ENCODE measurements at regions not wholly inside any gene's neighbourhood (a gene's known extent, or its start where the extent isn't known, plus 50 kb on each side); places are given as distances from the start of the nearest gene placed in this dataset.

DNA sequence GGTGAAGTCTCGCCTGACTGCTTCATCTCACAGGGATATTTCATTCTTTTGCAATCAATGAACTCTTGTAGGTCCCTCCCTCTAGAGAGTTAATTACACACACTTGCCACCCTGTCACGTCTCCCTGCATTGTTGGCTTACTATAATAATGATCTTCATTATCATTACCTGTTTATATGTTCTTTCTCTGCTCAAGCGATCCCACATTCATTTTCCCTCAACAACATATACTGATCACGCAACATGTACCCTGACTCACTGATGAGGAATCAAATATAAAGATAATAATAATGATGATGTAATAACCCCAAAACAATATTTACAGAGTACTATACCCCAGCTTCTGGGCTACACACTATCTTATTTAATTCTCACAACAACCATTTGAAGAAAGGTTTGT, 88.5 kb downstream of the FEM1C start:
- TF ChIP-seq POLR2A (IDR thresholded peaks at IDR 0.05) = no peak
- no peak for TF ChIP-seq POLR2AphosphoS5 (IDR thresholded peaks at IDR 0.05)
- TF ChIP-seq, protein P1, sequence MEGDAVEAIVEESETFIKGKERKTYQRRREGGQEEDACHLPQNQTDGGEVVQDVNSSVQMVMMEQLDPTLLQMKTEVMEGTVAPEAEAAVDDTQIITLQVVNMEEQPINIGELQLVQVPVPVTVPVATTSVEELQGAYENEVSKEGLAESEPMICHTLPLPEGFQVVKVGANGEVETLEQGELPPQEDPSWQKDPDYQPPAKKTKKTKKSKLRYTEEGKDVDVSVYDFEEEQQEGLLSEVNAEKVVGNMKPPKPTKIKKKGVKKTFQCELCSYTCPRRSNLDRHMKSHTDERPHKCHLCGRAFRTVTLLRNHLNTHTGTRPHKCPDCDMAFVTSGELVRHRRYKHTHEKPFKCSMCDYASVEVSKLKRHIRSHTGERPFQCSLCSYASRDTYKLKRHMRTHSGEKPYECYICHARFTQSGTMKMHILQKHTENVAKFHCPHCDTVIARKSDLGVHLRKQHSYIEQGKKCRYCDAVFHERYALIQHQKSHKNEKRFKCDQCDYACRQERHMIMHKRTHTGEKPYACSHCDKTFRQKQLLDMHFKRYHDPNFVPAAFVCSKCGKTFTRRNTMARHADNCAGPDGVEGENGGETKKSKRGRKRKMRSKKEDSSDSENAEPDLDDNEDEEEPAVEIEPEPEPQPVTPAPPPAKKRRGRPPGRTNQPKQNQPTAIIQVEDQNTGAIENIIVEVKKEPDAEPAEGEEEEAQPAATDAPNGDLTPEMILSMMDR (IDR thresholded peaks at IDR 0.05) = no peak

Data from transverse colon (tissue), 4 donors.